ENCODE measurements at regions not wholly inside any gene's neighbourhood (a gene's known extent, or its start where the extent isn't known, plus 50 kb on each side); places are given as distances from the start of the nearest gene placed in this dataset.

- intact Hi-C loops (cut with micrococcal nuclease; ENCODE audit: unreplicated experiment) (no loop called here), in situ Hi-C loops (cut with MboI) (no loop called here)
- RAD21 ChIA-PET (ENCODE audit: unreplicated experiment): no interaction called here
- H3K4me1 ChIP-seq (ENCODE audit: control insufficient read depth, insufficient read depth, low read length): no peaks in the 10 kb centered on the region
- no peaks in the 10 kb centered on the region for H3K36me3 ChIP-seq (ENCODE audit: control insufficient read depth in 2 of 2, insufficient read depth in 2 of 2, low read length in 1 of 2)
- DNase-seq (ENCODE audit: low read depth, low spot score): no peak
- H4K20me1 ChIP-seq (ENCODE audit: control insufficient read depth, insufficient read depth): no peaks in the 10 kb centered on the region
- ATAC-seq: no peak
- POLR2A ChIA-PET: no interaction called here
- H3K9ac ChIP-seq (ENCODE audit: control insufficient read depth, insufficient read depth, low read length): no peak overlapping the region
- no peak overlapping the region for H3K4me2 ChIP-seq (ENCODE audit: control insufficient read depth, insufficient read depth)
- no peak for FAIRE-seq
- no TSS peak for BruUV-seq (replicated peaks)
- no peak for TF ChIP-seq SIX5 (IDR thresholded peaks at IDR 0.05; ENCODE audit: low read depth, low read length, severe bottlenecking)
- TF ChIP-seq ZNF687 (IDR thresholded peaks at IDR 0.05): no peak
- no peak for TF ChIP-seq EED (IDR thresholded peaks at IDR 0.05; ENCODE audit: low read depth)
- TF ChIP-seq CEBPB (IDR thresholded peaks at IDR 0.05; ENCODE audit: borderline replicate concordance in 1 of 2, low read depth in 2 of 2, low read length in 2 of 2): no peak
- TF ChIP-seq ETV6 (conservative IDR thresholded peaks at IDR 0.05 in 1 of 2, IDR thresholded peaks at IDR 0.05 in 1 of 2; ENCODE audit: borderline replicate concordance in 1 of 2, low read depth in 1 of 2): no peak
- no peak for TF ChIP-seq JUND (IDR thresholded peaks at IDR 0.05; ENCODE audit: low read depth, low read length)
- TF ChIP-seq BCL11A (IDR thresholded peaks at IDR 0.05; ENCODE audit: low read depth, low read length): no peak
- TF ChIP-seq RCOR1 (conservative IDR thresholded peaks at IDR 0.05; ENCODE audit: low read depth, low read length): no peak
- no peak for TF ChIP-seq E2F4 (IDR thresholded peaks at IDR 0.05; ENCODE audit: low read depth, low read length)
- no peak for TF ChIP-seq ATF3 (IDR thresholded peaks at IDR 0.05; ENCODE audit: borderline replicate concordance, extremely low read depth, low read depth, low read length)
- TF ChIP-seq PKNOX1 (IDR thresholded peaks at IDR 0.05): no peak
- TF ChIP-seq TCF12 (IDR thresholded peaks at IDR 0.05; ENCODE audit: low read depth, low read length): no peak
- TF ChIP-seq RUNX3 (IDR thresholded peaks at IDR 0.05; ENCODE audit: low read length): no peak
- TF ChIP-seq SUPT20H (IDR thresholded peaks at IDR 0.05; ENCODE audit: borderline replicate concordance, control insufficient read depth, low read depth, low read length): no peak
- TF ChIP-seq FOXM1 (IDR thresholded peaks at IDR 0.05; ENCODE audit: low read depth, low read length): no peak
- TF ChIP-seq JUNB (IDR thresholded peaks at IDR 0.05): no peak
- CTCF ChIA-PET: no interaction called here
- SMC1A ChIA-PET (ENCODE audit: uncharacterized antibody, unreplicated experiment): interaction anchor here (0.9 kb wide), 1 partner anchor 535 kb away, joined by 3 read pairs; no protein-coding TSS in a partner anchor
- H2AFZ ChIP-seq (ENCODE audit: control insufficient read depth, low read depth, low read length): no peak overlapping the region
- no peaks in the 10 kb centered on the region; a peak in 1 of 4 replicates for H3K27me3 ChIP-seq (replicated peaks in 1 of 2; ENCODE audit: control insufficient read depth in 2 of 2, insufficient read depth in 2 of 2, low read length in 1 of 2)
- no peak overlapping the region for H3K4me3 ChIP-seq
- H3K27ac ChIP-seq (ENCODE audit: control insufficient read depth, insufficient read depth): no peak overlapping the region
- H3K9me3 ChIP-seq (replicated peaks; ENCODE audit: control insufficient read depth, insufficient read depth, low read length): no peaks in the 10 kb centered on the region
- H3K79me2 ChIP-seq (ENCODE audit: control insufficient read depth, insufficient read depth, low read length): no peaks in the 10 kb centered on the region
Observed at GRCh38 chr9:90132866-90133265, 509.8 kb downstream of the DIRAS2 start.
